Erythroblast (primary cell): ENCODE measurements at regions not wholly inside any gene's neighbourhood (a gene's known extent, or its start where the extent isn't known, plus 50 kb on each side); places are given as distances from the start of the nearest gene placed in this dataset.

Experiments
- DNase-seq, 2 experiments: peaks; one replicate each; lab custom pipeline; 2025; lab: John Stamatoyannopoulos, UW
- GATA1 ChIP-seq: IDR thresholded peaks from 2 replicates; pipeline ENCODE4 v1.6.1; 2011; ENCODE audit warnings: low read depth, mild to moderate bottlenecking, control low read depth, low read length, moderate library complexity
- POLR2A ChIP-seq: IDR thresholded peaks from 2 replicates; pipeline ENCODE4 v1.6.1; 2011; ENCODE audit warnings: mild to moderate bottlenecking, low read length

DNA sequence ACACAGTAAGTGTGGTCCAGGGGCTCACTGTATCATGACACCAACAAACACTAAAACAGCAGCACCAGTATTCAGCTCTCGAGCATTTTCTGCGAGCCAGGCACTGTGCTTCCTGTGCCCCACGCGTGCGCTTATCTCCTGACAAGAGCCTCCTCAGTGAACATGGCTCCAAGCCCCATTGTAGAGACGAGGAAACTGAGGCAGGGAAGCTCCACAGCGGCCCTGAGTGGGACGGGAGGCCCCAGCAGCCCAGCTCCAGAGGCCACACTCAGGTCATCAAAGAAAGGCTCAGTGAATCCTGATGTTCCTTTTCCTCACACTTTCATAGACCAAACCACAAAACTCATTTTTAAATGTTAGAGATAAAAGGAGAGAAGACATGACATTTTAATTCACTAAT is 113.1 kb downstream of the TPRA1 start:
- DNase-seq: no peak
- TF ChIP-seq POLR2A: no peak
- no peak for TF ChIP-seq GATA1

DNA sequence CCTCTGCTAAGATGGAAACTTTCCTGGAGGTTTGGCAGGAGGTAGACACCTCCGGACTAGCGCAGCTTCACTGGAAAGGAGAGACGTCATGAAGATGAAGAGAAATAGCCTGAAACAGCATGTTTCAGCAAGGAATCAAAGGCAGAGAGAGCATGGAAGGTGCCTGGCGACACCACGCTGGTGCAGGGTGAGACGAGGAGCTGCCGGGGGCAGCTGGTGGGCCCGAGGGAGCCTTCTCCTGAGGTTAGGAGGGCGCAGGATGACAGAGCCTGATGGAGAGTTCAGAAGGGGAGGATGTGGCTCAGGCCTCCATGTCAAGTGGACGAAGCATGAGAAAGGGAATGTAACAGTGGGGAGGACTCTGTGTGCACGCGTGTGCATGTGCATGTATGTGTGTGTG is 113.6 kb downstream of the TPRA1 start:
- TF ChIP-seq GATA1 (no peak), POLR2A (no peak)

DNA sequence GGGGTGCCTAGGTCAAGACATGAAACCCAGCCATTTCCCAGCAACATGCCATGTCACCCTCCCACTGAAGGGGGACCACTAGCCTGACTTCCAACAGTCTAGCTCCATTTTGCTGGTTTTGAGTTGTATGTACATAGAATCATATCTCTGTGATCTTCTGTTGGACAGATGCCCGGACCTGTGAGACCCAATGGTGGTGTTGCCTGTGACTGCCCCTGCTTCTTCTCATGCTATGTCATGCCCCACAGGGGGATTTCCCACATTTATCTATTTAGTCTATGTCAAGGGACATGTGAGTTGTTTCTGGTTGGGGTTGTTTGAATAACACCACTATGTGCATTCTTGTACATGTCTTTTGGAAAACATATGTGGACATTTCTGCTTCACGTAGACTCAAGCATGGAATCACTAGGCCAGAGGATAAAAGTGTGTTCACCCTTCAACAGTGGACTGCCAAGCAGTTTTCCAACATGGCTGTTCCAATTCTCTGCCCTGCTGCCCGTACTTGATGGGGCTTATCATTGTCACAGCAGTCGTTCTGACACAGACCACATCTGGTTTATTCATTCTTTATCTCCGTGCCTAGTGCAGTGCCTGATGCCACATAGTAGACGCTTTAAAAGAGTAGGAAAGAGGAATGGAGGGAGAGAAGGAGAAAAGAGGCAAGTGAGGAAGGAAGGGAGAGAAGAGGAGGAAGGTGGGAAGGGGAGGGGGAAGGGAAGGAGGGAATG is 114.4 kb downstream of the TPRA1 start:
- DNase-seq: peak; percentile 46 to 51
- no peak for TF ChIP-seq POLR2A
- no peak for TF ChIP-seq GATA1

More for the DNA sequence above, 113.6 kb downstream of the TPRA1 start:
- no peak for DNase-seq

DNA sequence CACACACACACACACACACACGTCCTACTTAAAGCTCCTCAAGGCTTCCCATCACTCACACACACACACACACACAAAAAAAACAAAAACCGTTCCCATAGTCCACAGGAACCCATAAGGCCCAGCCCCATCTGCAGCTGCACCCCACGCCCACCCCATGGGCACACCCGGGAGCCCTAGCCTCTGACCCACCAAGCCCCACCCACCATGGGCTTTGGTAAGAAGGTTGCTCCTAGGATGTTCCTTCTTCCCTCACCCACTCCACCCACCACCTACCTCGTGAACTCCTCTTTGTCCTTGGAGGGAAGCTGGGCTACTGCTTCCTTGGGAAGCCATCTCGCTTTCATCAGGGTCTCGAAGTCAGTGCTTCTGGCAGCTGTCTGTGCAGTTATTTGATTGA is 115.1 kb downstream of the TPRA1 start:
- DNase-seq: no peak
- TF ChIP-seq POLR2A: no peak
- no peak for TF ChIP-seq GATA1

DNA sequence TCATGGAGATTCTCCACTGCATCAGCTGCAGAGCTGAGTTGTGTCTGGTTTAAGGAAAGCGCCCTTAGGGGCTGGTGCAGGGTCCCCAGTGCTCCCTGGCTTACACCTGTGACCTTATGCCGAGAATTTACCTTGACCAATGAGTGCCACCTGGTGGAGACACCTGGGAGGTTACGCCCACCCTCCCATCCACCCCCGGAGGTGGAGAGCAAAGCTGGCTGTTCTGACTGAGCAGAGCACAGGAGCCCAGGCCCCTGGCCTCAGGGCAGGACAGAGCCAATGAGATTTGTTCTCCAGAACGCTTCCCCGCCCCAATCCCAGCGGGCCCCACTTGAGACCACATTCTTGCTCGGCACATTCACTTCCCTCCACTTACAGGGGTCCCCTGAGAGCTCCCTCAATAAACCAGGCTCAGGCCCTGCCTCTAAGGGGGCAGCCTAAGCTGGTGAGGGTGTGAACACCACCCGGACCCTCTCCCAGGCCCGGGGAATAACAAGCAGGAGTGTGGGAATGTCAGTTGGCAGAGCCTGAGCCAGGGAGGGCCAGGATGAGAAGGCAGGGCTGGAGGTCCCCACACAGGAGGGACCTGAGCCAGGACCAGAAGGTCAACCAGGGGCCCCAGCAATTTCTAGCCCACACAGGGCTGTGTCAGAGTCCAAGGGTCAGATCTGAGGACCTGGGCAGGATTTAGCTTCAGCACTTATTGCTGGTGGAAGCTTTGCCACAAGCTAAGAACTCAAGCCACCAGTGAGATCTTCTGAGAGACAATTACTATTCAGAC is 117.1 kb downstream of the TPRA1 start:
- TF ChIP-seq GATA1 (no peak), POLR2A (no peak)
- peak in 1 of 2 experiments; percentile 23 for DNase-seq

DNA sequence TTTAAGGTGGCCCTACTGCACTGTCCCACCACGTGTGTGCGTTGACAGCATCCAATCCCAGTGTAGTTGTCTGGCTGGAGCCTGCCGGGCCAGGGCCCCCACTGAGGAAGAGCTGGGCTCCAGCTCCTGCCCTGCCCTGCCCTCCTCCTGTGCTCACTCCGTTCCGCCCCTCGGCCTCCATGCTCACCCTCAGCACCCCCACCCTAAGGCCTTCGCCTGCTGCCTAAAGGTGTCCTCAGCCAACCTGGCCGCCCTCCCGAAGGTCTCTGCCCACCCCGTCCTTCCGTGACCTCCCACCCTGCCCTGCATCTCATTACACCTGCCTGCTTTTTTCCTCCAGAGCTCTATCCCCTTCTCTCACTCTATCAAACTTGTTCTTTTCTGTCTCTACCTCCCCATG is 118.0 kb downstream of the TPRA1 start:
- no peak for DNase-seq
- TF ChIP-seq POLR2A: no peak
- TF ChIP-seq GATA1: no peak

DNA sequence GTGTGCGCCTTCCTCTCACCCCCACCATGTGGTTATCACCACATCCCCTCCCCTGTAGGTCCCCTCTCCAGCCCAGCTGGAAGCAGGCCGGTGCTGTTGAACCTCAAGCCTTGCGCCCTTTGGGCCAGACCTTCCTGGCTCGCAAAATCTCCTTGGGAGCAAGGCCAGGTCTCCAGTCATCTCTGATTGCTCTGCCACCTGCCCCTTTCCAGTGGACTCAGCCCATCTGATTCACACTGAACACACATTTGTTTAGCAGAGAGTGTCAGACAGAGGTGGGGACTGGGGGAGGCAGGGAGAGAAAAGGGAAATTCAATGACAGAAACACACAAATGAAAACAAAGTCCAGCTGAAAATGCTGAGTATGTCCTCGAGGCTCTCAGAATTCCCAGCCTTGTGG is 119.4 kb downstream of the TPRA1 start:
- no peak for DNase-seq
- TF ChIP-seq GATA1 (no peak), POLR2A (no peak)

DNA sequence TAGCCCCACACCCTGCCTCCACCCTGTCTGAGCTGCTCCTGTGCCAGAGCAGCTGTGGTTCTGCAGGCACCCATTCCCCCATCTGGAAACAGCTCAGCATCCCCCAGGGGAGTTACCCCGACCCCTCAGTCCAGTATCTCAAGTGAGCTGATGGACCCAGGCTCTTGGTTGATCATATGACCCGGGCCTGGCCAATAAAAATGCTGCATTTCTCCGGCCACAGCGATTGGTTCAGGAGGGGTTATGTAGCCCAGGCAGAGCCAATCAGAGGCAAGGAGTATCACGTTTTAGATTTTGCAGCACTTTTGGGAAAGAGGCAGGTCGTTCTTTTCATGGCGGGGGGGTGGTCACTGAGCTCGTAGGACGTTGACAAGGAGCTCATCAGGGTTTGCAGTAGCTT is 120.8 kb downstream of the TPRA1 start:
- no peak for DNase-seq
- TF ChIP-seq GATA1 (no peak), POLR2A (no peak)

DNA sequence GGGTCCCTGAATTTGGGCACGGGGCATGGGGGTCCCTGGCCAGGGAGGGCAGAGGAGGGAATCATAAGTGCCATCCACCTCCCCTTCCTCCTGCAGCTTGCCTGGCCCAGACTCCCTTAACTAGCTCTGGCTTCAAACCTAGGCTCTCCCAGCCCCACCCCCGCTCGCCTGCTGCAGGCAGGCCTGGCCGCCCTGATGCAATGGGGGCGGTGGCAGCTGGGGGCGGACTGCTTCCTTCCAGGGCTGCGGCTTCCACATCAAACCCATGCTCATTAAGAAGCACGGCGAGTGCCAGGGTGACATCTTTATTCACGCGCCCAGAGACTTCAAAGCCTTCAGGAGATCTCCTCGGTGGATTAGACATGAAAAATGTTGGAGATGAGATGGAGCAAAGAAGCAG is 123.1 kb downstream of the TPRA1 start:
- no peak for DNase-seq
- TF ChIP-seq POLR2A (no peak), GATA1 (no peak)

DNA sequence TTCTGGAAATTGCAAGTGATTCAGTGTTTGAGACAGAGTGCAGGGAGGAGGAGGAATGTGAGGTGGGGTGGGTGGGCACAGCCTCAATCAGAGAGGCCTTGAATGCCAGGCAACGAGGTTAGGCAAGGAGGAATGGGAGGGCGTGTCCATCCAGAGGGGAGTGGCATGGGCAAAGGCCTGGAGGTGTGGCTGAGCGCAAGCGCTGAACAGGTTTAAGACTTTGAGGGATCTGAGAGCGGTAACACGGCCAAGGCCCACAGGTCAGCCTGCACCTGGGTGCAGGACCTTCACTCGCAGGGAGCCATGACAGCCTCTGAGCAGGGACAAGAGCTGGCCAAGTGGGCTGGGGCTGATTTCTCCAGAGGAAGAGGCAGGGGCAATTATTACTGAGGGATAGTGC is 125.9 kb downstream of the TPRA1 start:
- DNase-seq: no peak
- TF ChIP-seq GATA1 (no peak), POLR2A (no peak)

DNA sequence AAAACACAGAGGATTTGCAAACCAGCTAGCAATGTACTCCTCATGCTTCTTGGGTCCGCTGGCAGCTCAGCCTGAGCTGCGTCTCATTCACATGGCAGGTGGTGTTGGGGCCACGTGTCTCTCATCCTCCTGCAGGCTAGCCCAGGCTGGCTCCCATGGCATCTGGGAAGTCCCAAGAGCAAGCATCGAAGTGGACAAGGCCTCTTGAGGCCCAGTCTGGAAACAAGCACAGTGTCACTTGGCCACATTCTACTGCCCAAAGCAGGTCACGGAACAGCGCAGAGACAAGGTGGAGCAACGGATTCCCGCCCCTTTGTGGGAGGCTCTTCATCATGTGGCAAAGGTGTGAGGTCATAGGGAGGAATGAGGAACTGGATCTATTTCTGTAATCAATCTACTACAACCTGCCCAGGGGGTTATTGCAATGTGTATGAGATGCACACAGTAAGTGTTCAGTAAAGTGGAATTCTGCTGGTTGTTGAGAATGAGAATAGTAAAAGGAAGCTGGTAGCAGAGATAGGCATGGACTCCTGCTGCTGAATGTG is 128.3 kb downstream of the TPRA1 start:
- TF ChIP-seq GATA1 (no peak), POLR2A (no peak)
- DNase-seq: no peak

DNA sequence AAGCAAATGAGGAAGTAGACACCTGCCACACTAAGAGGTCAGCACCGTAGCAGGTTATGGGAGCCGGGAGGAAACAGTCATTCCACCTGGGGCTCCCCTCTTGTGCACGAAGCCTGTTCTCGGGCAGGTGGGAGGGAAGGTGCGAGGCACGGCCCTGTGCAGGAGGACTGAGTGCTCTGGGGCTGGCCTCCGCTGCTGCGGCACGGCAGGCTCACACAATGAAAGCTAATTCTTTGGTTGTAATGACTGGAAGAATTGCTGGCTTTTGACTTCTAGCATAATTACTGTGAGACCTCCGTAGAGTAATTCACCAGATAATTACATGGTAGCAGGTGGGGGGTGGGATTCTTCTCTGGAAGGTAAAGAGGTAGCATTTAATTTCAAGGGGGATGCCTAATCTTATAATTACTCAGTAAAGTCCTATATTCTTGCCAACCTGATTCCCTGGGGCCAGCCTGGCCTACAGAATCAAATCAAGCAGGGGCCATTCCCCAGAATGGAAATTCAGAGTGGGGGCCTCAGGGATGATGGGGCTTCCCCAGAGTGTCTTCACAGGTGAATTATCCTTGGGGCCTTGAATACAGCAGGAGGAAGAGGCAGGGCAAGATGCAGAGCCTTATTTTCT is 129.1 kb downstream of the TPRA1 start:
- TF ChIP-seq GATA1 (no peak), POLR2A (no peak)
- DNase-seq: no peak

DNA sequence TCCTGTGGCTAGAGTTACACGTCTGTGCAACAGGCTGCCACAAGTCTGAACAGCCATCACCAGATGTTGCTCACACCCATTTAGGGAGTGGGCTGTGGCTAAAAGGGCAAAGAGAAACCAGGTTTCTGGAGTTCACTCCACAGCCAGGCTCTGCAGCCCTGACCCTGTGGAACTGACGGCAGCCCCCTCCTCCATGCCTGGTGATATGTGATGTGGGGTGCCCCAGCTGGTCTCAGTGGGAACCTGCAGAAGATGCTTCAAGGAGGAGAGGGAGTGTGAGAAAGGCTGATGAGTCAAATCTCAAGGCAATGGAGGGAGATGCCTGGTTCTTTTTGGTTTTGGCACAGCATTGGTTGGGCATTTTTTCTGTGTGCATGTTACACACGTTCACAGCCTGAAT is 130.6 kb downstream of the TPRA1 start:
- TF ChIP-seq POLR2A (no peak), GATA1 (no peak)

More for the DNA sequence above, 130.6 kb downstream of the TPRA1 start:
- DNase-seq: no peak
